GM12892 (cell line): ENCODE measurements at regions not wholly inside any gene's neighbourhood (a gene's known extent, or its start where the extent isn't known, plus 50 kb on each side); places are given as distances from the start of the nearest gene placed in this dataset.

Experiments
- POLR2AphosphoS5 ChIP-seq: IDR thresholded peaks from 2 replicates; pipeline ENCODE4 v1.6.1; 2011; ENCODE audit warnings: low read depth, low read length, control low read depth
- TAF1 ChIP-seq: IDR thresholded peaks from 2 replicates; pipeline ENCODE4 v1.6.1; 2011; ENCODE audit warnings: low read depth, mild to moderate bottlenecking, control low read depth, low read length, borderline replicate concordance

GRCh38 chr2:152826581-152827279 lies 108.3 kb downstream of the ARL6IP6 start:
- TF ChIP-seq POLR2AphosphoS5 = no peak
- TF ChIP-seq TAF1 = no peak
